HCT116 (cell line): ENCODE measurements at regions not wholly inside any gene's neighbourhood (a gene's known extent, or its start where the extent isn't known, plus 50 kb on each side); places are given as distances from the start of the nearest gene placed in this dataset.

Experiments used
- CBX3 ChIP-seq: IDR thresholded peaks from 2 replicates; pipeline ENCODE4 v1.6.1; 2012; ENCODE audit warnings: low read depth
- CEBPB ChIP-seq: IDR thresholded peaks from 2 replicates; pipeline ENCODE4 v1.6.1; 2012; ENCODE audit warnings: low read depth
- CTCF ChIP-seq, 3 experiments: fragments of 200-600 bp in 1 of 3; sonication (generic) in 1 of 3; IDR thresholded peaks in 2 of 3; conservative IDR thresholded peaks in 1 of 3; 2 replicates each; pipeline ENCODE4 v1.5.1; 2012 to 2017; ENCODE audit warnings: low read depth in 2 of 3, low read length in 2 of 3, antibody characterized with exemption in 1 of 3, borderline replicate concordance in 1 of 3, control low read depth in 1 of 3, mild to moderate bottlenecking in 1 of 3, mixed read lengths in 1 of 3, mixed run types in 1 of 3, moderate library complexity in 1 of 3; ENCODE audit not compliant: insufficient read depth in 1 of 3
- EZH2 ChIP-seq: fragments of 200-600 bp; sonication (generic); IDR thresholded peaks from 2 replicates; pipeline ENCODE4 v1.6.1; 2017; ENCODE audit warnings: antibody characterized with exemption, mixed run types
- FOSL1 ChIP-seq: IDR thresholded peaks from 2 replicates; pipeline ENCODE4 v1.6.1; 2012; ENCODE audit warnings: low read depth
- JUND ChIP-seq: IDR thresholded peaks from 2 replicates; pipeline ENCODE4 v1.6.1; 2012
- POLR2A ChIP-seq: IDR thresholded peaks from 2 replicates; pipeline ENCODE4 v1.7.0; 2011; ENCODE audit warnings: borderline replicate concordance; ENCODE audit not compliant: insufficient read depth, insufficient read length; ENCODE audit errors: extremely low read depth
- POLR2AphosphoS5 ChIP-seq: IDR thresholded peaks from 2 replicates; pipeline ENCODE4 v1.6.1; 2011; ENCODE audit warnings: mild to moderate bottlenecking, low read depth, low read length, moderate library complexity
- SP1 ChIP-seq: IDR thresholded peaks from 2 replicates; pipeline ENCODE4 v1.6.1; 2012; ENCODE audit warnings: low read depth
- SRF ChIP-seq: IDR thresholded peaks from 2 replicates; pipeline ENCODE4 v1.6.1; 2012; ENCODE audit warnings: low read depth
- TCF7L2 ChIP-seq: IDR thresholded peaks from 2 replicates; pipeline ENCODE4 v1.7.0; 2011; ENCODE audit warnings: borderline replicate concordance, inconsistent platforms; ENCODE audit not compliant: insufficient read depth, insufficient read length; ENCODE audit errors: extremely low read depth
- YY1 ChIP-seq: IDR thresholded peaks from 2 replicates; pipeline ENCODE4 v1.6.1; 2011; ENCODE audit warnings: low read length, low read depth, moderate library complexity, mild to moderate bottlenecking; ENCODE audit not compliant: insufficient replicate concordance; ENCODE audit errors: extremely low read depth
- ZNF274 ChIP-seq: fragments of 200-500 bp; sonication (Bioruptor generic); IDR thresholded peaks from 2 replicates; pipeline ENCODE4 v1.6.1; 2014; ENCODE audit warnings: mild to moderate bottlenecking, low read depth, low read length, inconsistent platforms
- TF ChIP-seq, protein P1 (sequence below): IDR thresholded peaks from 2 replicates; pipeline ENCODE4 v1.6.1; 2012; ENCODE audit warnings: low read depth

DNA sequence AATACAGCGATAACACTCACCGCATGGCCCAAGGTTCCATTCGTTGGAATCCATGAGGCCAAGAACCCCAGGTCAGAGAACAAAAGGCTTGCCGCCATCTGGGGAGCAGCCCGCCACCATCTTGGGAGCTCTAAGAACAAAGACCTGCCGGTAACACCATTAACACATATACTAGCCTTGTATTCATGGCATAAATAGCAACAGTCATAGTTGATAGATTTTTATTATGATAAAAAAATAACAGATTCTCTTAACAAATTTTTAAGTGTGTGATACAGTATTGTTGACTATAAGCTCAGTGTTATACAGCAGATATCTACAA is 309.4 kb downstream of the GLUD2 start:
- TF ChIP-seq CBX3 (no peak), CTCF (IDR thresholded peaks at IDR 0.05 in 2 of 3, conservative IDR thresholded peaks at IDR 0.05 in 1 of 3; ENCODE audit: borderline replicate concordance in 1 of 3, insufficient read depth in 1 of 3, low read depth in 2 of 3, low read length in 2 of 3) (no peak), TCF7L2 (no peak), POLR2A (no peak), POLR2AphosphoS5 (no peak), JUND (no peak), SP1 (no peak), FOSL1 (no peak), CEBPB (no peak), EZH2 (no peak), YY1 (no peak), SRF (no peak), ZNF274 (no peak)
- TF ChIP-seq, protein P1, sequence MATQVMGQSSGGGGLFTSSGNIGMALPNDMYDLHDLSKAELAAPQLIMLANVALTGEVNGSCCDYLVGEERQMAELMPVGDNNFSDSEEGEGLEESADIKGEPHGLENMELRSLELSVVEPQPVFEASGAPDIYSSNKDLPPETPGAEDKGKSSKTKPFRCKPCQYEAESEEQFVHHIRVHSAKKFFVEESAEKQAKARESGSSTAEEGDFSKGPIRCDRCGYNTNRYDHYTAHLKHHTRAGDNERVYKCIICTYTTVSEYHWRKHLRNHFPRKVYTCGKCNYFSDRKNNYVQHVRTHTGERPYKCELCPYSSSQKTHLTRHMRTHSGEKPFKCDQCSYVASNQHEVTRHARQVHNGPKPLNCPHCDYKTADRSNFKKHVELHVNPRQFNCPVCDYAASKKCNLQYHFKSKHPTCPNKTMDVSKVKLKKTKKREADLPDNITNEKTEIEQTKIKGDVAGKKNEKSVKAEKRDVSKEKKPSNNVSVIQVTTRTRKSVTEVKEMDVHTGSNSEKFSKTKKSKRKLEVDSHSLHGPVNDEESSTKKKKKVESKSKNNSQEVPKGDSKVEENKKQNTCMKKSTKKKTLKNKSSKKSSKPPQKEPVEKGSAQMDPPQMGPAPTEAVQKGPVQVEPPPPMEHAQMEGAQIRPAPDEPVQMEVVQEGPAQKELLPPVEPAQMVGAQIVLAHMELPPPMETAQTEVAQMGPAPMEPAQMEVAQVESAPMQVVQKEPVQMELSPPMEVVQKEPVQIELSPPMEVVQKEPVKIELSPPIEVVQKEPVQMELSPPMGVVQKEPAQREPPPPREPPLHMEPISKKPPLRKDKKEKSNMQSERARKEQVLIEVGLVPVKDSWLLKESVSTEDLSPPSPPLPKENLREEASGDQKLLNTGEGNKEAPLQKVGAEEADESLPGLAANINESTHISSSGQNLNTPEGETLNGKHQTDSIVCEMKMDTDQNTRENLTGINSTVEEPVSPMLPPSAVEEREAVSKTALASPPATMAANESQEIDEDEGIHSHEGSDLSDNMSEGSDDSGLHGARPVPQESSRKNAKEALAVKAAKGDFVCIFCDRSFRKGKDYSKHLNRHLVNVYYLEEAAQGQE, result no peak
